ENCODE measurements at regions not wholly inside any gene's neighbourhood (a gene's known extent, or its start where the extent isn't known, plus 50 kb on each side); places are given as distances from the start of the nearest gene placed in this dataset.
"Not testable (repeated sequence)": the region's sequence is repeated elsewhere in the genome, so short reads cannot be mapped to it uniquely, and the experiment has no call there.

GRCh38 chr2:228774548-228774947 lies 496.5 kb downstream of the PID1 start:
- peaks cover 3 to 11% of the 10 kb centered on the region in 2 donors for H3K4me1 ChIP-seq (replicated peaks in 1 of 2)
- no peak overlapping the region for H3K4me3 ChIP-seq
- 79 to 89% (median 83%) methylated on average over 2 of the region's 2 CpGs for WGBS, 4 donors
- no peak for DNase-seq
- H3K27me3 ChIP-seq: no peaks in the 10 kb centered on the region
- no peak for TF ChIP-seq POLR2A (IDR thresholded peaks at IDR 0.05)
- TF ChIP-seq, protein P1, sequence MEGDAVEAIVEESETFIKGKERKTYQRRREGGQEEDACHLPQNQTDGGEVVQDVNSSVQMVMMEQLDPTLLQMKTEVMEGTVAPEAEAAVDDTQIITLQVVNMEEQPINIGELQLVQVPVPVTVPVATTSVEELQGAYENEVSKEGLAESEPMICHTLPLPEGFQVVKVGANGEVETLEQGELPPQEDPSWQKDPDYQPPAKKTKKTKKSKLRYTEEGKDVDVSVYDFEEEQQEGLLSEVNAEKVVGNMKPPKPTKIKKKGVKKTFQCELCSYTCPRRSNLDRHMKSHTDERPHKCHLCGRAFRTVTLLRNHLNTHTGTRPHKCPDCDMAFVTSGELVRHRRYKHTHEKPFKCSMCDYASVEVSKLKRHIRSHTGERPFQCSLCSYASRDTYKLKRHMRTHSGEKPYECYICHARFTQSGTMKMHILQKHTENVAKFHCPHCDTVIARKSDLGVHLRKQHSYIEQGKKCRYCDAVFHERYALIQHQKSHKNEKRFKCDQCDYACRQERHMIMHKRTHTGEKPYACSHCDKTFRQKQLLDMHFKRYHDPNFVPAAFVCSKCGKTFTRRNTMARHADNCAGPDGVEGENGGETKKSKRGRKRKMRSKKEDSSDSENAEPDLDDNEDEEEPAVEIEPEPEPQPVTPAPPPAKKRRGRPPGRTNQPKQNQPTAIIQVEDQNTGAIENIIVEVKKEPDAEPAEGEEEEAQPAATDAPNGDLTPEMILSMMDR (IDR thresholded peaks at IDR 0.05): no peak
- intact Hi-C loops (cut with DNase I): no loop called here
- H3K36me3 ChIP-seq (replicated peaks in 1 of 2): no peaks in the 10 kb centered on the region
- H3K9me3 ChIP-seq (replicated peaks in 1 of 3): no peaks in the 10 kb centered on the region
- H3K27ac ChIP-seq: no peak overlapping the region

- TF ChIP-seq, protein P1 (IDR thresholded peaks at IDR 0.05): no peak
- TF ChIP-seq POLR2A (IDR thresholded peaks at IDR 0.05): no peak
- Histone ChIP-seq H3K27ac (no peak overlapping the region), H3K4me3 (no peak overlapping the region), H3K27me3 (no peaks in the 10 kb centered on the region), H3K9me3 (replicated peaks in 1 of 3) (no peaks in the 10 kb centered on the region), H3K36me3 (replicated peaks in 1 of 2) (no peaks in the 10 kb centered on the region), H3K4me1 (replicated peaks in 1 of 2) (peaks cover 9 to 17% of the 10 kb centered on the region in 2 donors)
- WGBS, 4 donors: 71 to 80% (median 75%) methylated on average over 1 of the region's 1 CpG
- intact Hi-C loops (cut with DNase I): no loop called here
- no peak for DNase-seq
These were observed 499.3 kb downstream of the PID1 start for GRCh38 chr2:228771774-228772173.

- 70 to 87% (median 79%) methylated on average over 5 of the region's 5 CpGs for WGBS, 4 donors
- Histone ChIP-seq H3K27ac (peak overlapping the region in 3 of 5 donors; percentile 22 to 41 (median 28)), H3K4me1 (replicated peaks in 1 of 2) (peaks cover 9 to 17% of the 10 kb centered on the region in 2 donors), H3K36me3 (replicated peaks in 1 of 2) (no peaks in the 10 kb centered on the region), H3K27me3 (no peaks in the 10 kb centered on the region), H3K4me3 (no peak overlapping the region), H3K9me3 (replicated peaks in 1 of 3) (no peaks in the 10 kb centered on the region)
- intact Hi-C loops (cut with DNase I): no loop called here
- no peak for DNase-seq
- TF ChIP-seq, protein P1 (IDR thresholded peaks at IDR 0.05): no peak
- TF ChIP-seq POLR2A (IDR thresholded peaks at IDR 0.05): no peak
These were observed 499.8 kb downstream of the PID1 start for GRCh38 chr2:228771315-228771714.

DNA sequence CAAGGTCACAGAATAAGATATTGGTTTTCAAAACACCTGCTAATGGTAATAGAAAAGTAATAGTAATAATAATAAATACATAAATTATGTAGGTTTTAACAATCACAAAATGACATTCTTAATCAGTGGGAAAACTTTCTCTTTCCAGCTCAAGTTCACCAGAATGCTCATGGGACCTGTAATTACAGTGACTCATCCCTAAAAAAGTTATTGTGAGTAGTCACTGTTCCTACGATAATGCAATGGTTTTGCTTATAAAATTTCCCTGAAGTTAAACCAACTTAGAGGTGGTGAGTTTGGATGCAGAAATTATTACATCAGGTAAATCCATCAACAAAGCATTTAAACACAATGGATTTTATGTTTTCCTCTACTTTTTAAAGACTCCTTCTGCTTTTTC lies 502.3 kb downstream of the PID1 start:
- 20 to 45% (median 29%) methylated on average over 1 of the region's 1 CpG for WGBS, 4 donors
- H3K27me3 ChIP-seq: no peaks in the 10 kb centered on the region
- no peak overlapping the region for H3K4me3 ChIP-seq
- no peaks in the 10 kb centered on the region for H3K36me3 ChIP-seq (replicated peaks in 1 of 2)
- intact Hi-C loops (cut with DNase I): no loop called here
- H3K9me3 ChIP-seq (replicated peaks in 1 of 3): no peaks in the 10 kb centered on the region
- H3K27ac ChIP-seq: peak overlapping the region in 1 of 5 donors; percentile 7
- H3K4me1 ChIP-seq (replicated peaks in 1 of 2): peaks cover 9 to 17% of the 10 kb centered on the region in 2 donors
- TF ChIP-seq, protein P1 (IDR thresholded peaks at IDR 0.05): no peak
- TF ChIP-seq POLR2A (IDR thresholded peaks at IDR 0.05): no peak
- no peak for DNase-seq

DNA sequence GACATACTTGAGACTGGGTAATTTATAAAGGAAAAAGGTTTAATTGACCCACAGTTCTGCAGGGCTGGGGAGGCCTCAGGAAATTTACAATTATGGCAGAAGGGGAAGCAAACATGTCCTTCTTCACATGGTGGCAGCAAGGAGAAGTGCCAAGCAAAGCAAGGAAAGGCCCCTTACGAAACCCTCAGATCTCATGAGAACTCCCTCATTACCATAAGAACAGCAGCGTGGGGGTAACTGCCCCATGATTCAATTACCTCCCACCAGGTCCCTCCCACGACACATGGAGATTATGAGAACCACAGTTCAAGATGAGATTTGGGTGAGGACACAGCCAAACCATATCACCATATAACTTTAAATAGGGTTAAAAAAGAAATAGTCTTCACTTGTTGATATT lies 502.9 kb downstream of the PID1 start:
- peaks cover 9 to 17% of the 10 kb centered on the region in 2 donors for H3K4me1 ChIP-seq (replicated peaks in 1 of 2)
- H3K4me3 ChIP-seq; H3K36me3 ChIP-seq (replicated peaks in 1 of 2); DNase-seq; H3K27ac ChIP-seq; intact Hi-C loops (cut with DNase I); H3K27me3 ChIP-seq; H3K9me3 ChIP-seq (replicated peaks in 1 of 3): not testable (repeated sequence)
- WGBS, 4 donors: 66 to 92% (median 75%) methylated on average over 3 of the region's 3 CpGs
